ENCODE measurements at regions not wholly inside any gene's neighbourhood (a gene's known extent, or its start where the extent isn't known, plus 50 kb on each side); places are given as distances from the start of the nearest gene placed in this dataset.

- 75 to 81% (median 76%) methylated on average over 3 of the region's 3 CpGs for WGBS, 5 donors
- H3K4me1 ChIP-seq: no peaks in the 10 kb centered on the region
- intact Hi-C loops (cut with DNase I; ENCODE audit: low total_unique reads): no loop called here
- no peak overlapping the region for H3K4me3 ChIP-seq
- no peak for DNase-seq
- H3K27me3 ChIP-seq (replicated peaks in 1 of 7): no peaks in the 10 kb centered on the region
- H3K36me3 ChIP-seq: no peaks in the 10 kb centered on the region
- TF ChIP-seq POLR2A (IDR thresholded peaks at IDR 0.05) (no peak), POLR2AphosphoS5 (IDR thresholded peaks at IDR 0.05) (no peak), CTCF (IDR thresholded peaks at IDR 0.05 in 8 of 11, conservative IDR thresholded peaks at IDR 0.05 in 3 of 11) (no peak)
- no peak overlapping the region for H3K27ac ChIP-seq
- peaks cover 0 to 5% (median 0%) of the 10 kb centered on the region in 8 donors for H3K9me3 ChIP-seq
These were observed 728.3 kb upstream of the SEMA6A start for GRCh38 chr5:117302949-117303348.

GRCh38 chr5:117302473-117302872, 727.9 kb upstream of the SEMA6A start:
- H3K27me3 ChIP-seq (replicated peaks in 1 of 7): no peaks in the 10 kb centered on the region
- DNase-seq: no peak
- H3K4me3 ChIP-seq: no peak overlapping the region
- no peaks in the 10 kb centered on the region for H3K4me1 ChIP-seq
- WGBS, 5 donors: 63 to 80% (median 71%) methylated on average over 1 of the region's 1 CpG
- peaks cover 0 to 5% (median 0%) of the 10 kb centered on the region in 8 donors for H3K9me3 ChIP-seq
- no peak overlapping the region for H3K27ac ChIP-seq
- intact Hi-C loops (cut with DNase I; ENCODE audit: low total_unique reads): no loop called here
- H3K36me3 ChIP-seq: no peaks in the 10 kb centered on the region
- TF ChIP-seq POLR2AphosphoS5 (IDR thresholded peaks at IDR 0.05) (no peak), CTCF (IDR thresholded peaks at IDR 0.05 in 8 of 11, conservative IDR thresholded peaks at IDR 0.05 in 3 of 11) (no peak), POLR2A (IDR thresholded peaks at IDR 0.05) (no peak)

GRCh38 chr5:117299936-117300328, 725.3 kb upstream of the SEMA6A start:
- Histone ChIP-seq H3K9me3 (peaks cover 0 to 9% (median 2%) of the 10 kb centered on the region in 8 donors), H3K4me3 (no peak overlapping the region), H3K4me1 (no peaks in the 10 kb centered on the region), H3K27me3 (replicated peaks in 1 of 7) (no peaks in the 10 kb centered on the region), H3K27ac (no peak overlapping the region), H3K36me3 (no peaks in the 10 kb centered on the region)
- intact Hi-C loops (cut with DNase I; ENCODE audit: low total_unique reads): no loop called here
- WGBS, 5 donors: 76 to 93% (median 86%) methylated on average over 3 of the region's 3 CpGs
- DNase-seq: no peak
- TF ChIP-seq CTCF (IDR thresholded peaks at IDR 0.05 in 8 of 11, conservative IDR thresholded peaks at IDR 0.05 in 3 of 11): no peak
- no peak for TF ChIP-seq POLR2AphosphoS5 (IDR thresholded peaks at IDR 0.05)
- no peak for TF ChIP-seq POLR2A (IDR thresholded peaks at IDR 0.05)

- WGBS, 5 donors: 74 to 84% (median 79%) methylated on average over 5 of the region's 5 CpGs
- H3K4me1 ChIP-seq: no peaks in the 10 kb centered on the region
- intact Hi-C loops (cut with DNase I; ENCODE audit: low total_unique reads): no loop called here
- no peak for TF ChIP-seq POLR2A (IDR thresholded peaks at IDR 0.05)
- no peak for TF ChIP-seq POLR2AphosphoS5 (IDR thresholded peaks at IDR 0.05)
- no peak for TF ChIP-seq CTCF (IDR thresholded peaks at IDR 0.05 in 8 of 11, conservative IDR thresholded peaks at IDR 0.05 in 3 of 11)
- no peaks in the 10 kb centered on the region for H3K36me3 ChIP-seq
- no peak overlapping the region for H3K4me3 ChIP-seq
- peaks cover 0 to 11% (median 7%) of the 10 kb centered on the region in 8 donors for H3K9me3 ChIP-seq
- DNase-seq: no peak
- no peaks in the 10 kb centered on the region for H3K27me3 ChIP-seq (replicated peaks in 1 of 7)
- no peak overlapping the region for H3K27ac ChIP-seq
These were observed 724.8 kb upstream of the SEMA6A start for GRCh38 chr5:117299224-117299935.

All from spleen (tissue), 11 donors.